ENCODE measurements at regions not wholly inside any gene's neighbourhood (a gene's known extent, or its start where the extent isn't known, plus 50 kb on each side); places are given as distances from the start of the nearest gene placed in this dataset.

DNA sequence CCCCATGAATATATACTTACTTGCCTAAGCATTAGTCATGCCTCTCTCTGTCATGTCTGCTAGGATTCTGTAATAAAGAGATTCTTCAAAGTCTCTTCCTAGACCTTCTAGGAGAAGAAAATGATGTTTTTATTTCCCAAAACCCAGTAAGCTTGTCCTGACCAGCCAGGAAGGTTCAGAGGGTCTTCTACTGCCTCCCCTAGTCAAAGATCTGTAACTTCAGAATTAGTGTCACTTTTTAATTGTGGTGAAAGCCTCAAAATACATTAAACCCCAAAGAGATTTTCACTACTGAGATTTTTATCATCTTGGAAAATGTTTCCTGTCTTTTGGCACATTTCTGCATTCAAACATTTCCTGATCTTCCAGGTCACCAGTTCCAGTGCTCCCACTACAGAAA is 232.9 kb upstream of the STK17B start:
- H3K27me3 ChIP-seq (ENCODE audit: insufficient read depth): no peaks in the 10 kb centered on the region
- Mint-ChIP-seq H3K4me3 (no peak overlapping the region), H3K9me3 (no peaks in the 10 kb centered on the region), H3K36me3 (ENCODE audit: low read depth) (no peaks in the 10 kb centered on the region), H3K27ac (no peak overlapping the region), H3K4me1 (peaks cover 3% of the 10 kb centered on the region; the same call in 2 of the 3 replicates), H3K27me3 (ENCODE audit: insufficient read depth, low read depth, poor library complexity) (no peaks in the 10 kb centered on the region)
- TF ChIP-seq, protein P1, sequence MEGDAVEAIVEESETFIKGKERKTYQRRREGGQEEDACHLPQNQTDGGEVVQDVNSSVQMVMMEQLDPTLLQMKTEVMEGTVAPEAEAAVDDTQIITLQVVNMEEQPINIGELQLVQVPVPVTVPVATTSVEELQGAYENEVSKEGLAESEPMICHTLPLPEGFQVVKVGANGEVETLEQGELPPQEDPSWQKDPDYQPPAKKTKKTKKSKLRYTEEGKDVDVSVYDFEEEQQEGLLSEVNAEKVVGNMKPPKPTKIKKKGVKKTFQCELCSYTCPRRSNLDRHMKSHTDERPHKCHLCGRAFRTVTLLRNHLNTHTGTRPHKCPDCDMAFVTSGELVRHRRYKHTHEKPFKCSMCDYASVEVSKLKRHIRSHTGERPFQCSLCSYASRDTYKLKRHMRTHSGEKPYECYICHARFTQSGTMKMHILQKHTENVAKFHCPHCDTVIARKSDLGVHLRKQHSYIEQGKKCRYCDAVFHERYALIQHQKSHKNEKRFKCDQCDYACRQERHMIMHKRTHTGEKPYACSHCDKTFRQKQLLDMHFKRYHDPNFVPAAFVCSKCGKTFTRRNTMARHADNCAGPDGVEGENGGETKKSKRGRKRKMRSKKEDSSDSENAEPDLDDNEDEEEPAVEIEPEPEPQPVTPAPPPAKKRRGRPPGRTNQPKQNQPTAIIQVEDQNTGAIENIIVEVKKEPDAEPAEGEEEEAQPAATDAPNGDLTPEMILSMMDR (conservative IDR thresholded peaks at IDR 0.05; ENCODE audit: low read depth in 2 of 2): peak in 1 of 2 experiments; percentile 24; a peak in 1 of 4 replicates
- TF ChIP-seq, protein P2, sequence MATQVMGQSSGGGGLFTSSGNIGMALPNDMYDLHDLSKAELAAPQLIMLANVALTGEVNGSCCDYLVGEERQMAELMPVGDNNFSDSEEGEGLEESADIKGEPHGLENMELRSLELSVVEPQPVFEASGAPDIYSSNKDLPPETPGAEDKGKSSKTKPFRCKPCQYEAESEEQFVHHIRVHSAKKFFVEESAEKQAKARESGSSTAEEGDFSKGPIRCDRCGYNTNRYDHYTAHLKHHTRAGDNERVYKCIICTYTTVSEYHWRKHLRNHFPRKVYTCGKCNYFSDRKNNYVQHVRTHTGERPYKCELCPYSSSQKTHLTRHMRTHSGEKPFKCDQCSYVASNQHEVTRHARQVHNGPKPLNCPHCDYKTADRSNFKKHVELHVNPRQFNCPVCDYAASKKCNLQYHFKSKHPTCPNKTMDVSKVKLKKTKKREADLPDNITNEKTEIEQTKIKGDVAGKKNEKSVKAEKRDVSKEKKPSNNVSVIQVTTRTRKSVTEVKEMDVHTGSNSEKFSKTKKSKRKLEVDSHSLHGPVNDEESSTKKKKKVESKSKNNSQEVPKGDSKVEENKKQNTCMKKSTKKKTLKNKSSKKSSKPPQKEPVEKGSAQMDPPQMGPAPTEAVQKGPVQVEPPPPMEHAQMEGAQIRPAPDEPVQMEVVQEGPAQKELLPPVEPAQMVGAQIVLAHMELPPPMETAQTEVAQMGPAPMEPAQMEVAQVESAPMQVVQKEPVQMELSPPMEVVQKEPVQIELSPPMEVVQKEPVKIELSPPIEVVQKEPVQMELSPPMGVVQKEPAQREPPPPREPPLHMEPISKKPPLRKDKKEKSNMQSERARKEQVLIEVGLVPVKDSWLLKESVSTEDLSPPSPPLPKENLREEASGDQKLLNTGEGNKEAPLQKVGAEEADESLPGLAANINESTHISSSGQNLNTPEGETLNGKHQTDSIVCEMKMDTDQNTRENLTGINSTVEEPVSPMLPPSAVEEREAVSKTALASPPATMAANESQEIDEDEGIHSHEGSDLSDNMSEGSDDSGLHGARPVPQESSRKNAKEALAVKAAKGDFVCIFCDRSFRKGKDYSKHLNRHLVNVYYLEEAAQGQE (IDR thresholded peaks at IDR 0.05; ENCODE audit: unreplicated experiment): no peak
- TF ChIP-seq, protein P3, sequence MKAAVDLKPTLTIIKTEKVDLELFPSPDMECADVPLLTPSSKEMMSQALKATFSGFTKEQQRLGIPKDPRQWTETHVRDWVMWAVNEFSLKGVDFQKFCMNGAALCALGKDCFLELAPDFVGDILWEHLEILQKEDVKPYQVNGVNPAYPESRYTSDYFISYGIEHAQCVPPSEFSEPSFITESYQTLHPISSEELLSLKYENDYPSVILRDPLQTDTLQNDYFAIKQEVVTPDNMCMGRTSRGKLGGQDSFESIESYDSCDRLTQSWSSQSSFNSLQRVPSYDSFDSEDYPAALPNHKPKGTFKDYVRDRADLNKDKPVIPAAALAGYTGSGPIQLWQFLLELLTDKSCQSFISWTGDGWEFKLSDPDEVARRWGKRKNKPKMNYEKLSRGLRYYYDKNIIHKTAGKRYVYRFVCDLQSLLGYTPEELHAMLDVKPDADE (IDR thresholded peaks at IDR 0.05): no peak
- DNase-seq (ENCODE audit: low spot score) (no peak), ATAC-seq (no peak)
- H3K27ac ChIP-seq (ENCODE audit: low read depth): no peak overlapping the region
- H3F3A ChIP-seq (replicated peaks; ENCODE audit: low read depth): no peaks in the 10 kb centered on the region
- no peaks in the 10 kb centered on the region for H3K4me1 ChIP-seq (ENCODE audit: insufficient read depth)
- H2AFZ ChIP-seq: no peak overlapping the region
- no peak overlapping the region for H3K4me3 ChIP-seq
- H3K4me2 ChIP-seq: no peak overlapping the region
- peaks cover 1% of the 10 kb centered on the region; the same call in 1 of the 2 replicates for H3K9me2 ChIP-seq (ENCODE audit: insufficient read depth)
- H3K36me3 ChIP-seq (ENCODE audit: insufficient read depth): no peaks in the 10 kb centered on the region
- no peaks in the 10 kb centered on the region for H3K79me2 ChIP-seq (replicated peaks; ENCODE audit: insufficient read depth)
- H4K20me1 ChIP-seq (replicated peaks; ENCODE audit: insufficient read depth): no peaks in the 10 kb centered on the region

DNA sequence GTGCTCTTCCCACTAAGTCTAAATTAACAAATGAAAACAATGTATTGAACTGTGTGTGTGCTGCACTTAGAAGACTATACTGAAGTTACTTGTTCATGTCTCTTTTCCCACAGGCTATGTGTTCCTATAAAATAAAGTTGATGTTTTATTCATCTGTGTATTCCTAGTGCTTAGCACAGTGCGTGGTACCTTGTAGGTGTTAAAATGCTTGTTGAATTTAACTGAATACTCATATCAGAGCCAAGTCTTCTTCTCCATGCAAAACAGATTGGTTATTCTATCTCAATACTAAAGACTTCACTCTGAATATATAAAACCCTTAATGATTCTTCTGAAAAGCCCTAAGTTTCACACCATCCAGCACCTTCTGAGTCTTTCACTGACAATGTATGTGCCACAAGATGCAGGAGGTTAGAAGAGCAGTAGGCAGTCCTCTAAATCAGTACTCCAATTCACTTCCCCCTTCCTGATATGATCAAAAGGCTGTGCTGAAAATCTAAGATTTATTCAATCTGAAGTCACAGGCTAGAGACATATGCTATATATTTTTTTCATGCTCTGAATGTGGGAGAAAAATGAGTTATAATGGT is 231.7 kb upstream of the CCDC150 start:
- H3K4me3 Mint-ChIP-seq: no peak overlapping the region
- H3K27me3 Mint-ChIP-seq (ENCODE audit: insufficient read depth, low read depth, poor library complexity): no peaks in the 10 kb centered on the region
- DNase-seq (ENCODE audit: low spot score) (no peak), ATAC-seq (no peak)
- no peak overlapping the region for H3K27ac ChIP-seq (ENCODE audit: low read depth)
- no peak overlapping the region for H3K4me2 ChIP-seq
- H3K36me3 Mint-ChIP-seq (ENCODE audit: low read depth): no peaks in the 10 kb centered on the region
- H2AFZ ChIP-seq: no peak overlapping the region
- no peaks in the 10 kb centered on the region for H3K4me1 ChIP-seq (ENCODE audit: insufficient read depth)
- no peaks in the 10 kb centered on the region for H3K27me3 ChIP-seq (ENCODE audit: insufficient read depth)
- H3K27ac Mint-ChIP-seq: no peak overlapping the region
- H3F3A ChIP-seq (replicated peaks; ENCODE audit: low read depth): no peaks in the 10 kb centered on the region
- no peaks in the 10 kb centered on the region for H3K9me3 Mint-ChIP-seq
- no peak overlapping the region for H3K4me3 ChIP-seq
- peaks cover 5% of the 10 kb centered on the region; the same call in 1 of the 2 replicates for H3K9me2 ChIP-seq (ENCODE audit: insufficient read depth)
- H4K20me1 ChIP-seq (replicated peaks; ENCODE audit: insufficient read depth): no peaks in the 10 kb centered on the region; the same call in 1 of the 2 replicates
- no peaks in the 10 kb centered on the region for H3K4me1 Mint-ChIP-seq
- H3K36me3 ChIP-seq (ENCODE audit: insufficient read depth): no peaks in the 10 kb centered on the region
- H3K79me2 ChIP-seq (replicated peaks; ENCODE audit: insufficient read depth): no peaks in the 10 kb centered on the region
- TF ChIP-seq, protein P1 (conservative IDR thresholded peaks at IDR 0.05; ENCODE audit: low read depth in 2 of 2): no peak
- TF ChIP-seq NANOG (IDR thresholded peaks at IDR 0.05; ENCODE audit: borderline replicate concordance): no peak
- TF ChIP-seq EZH2 (IDR thresholded peaks at IDR 0.05; ENCODE audit: low read depth, unreplicated experiment): no peak
- no peak for TF ChIP-seq STAT1 (IDR thresholded peaks at IDR 0.05; ENCODE audit: unreplicated experiment)
- TF ChIP-seq, protein P2 (IDR thresholded peaks at IDR 0.05; ENCODE audit: unreplicated experiment): no peak
- TF ChIP-seq, protein P3 (IDR thresholded peaks at IDR 0.05): no peak
- no peak for TF ChIP-seq JUNB (IDR thresholded peaks at IDR 0.05; ENCODE audit: unreplicated experiment)
- TF ChIP-seq POLR2AphosphoS5 (IDR thresholded peaks at IDR 0.05; ENCODE audit: low read depth): no peak
- no peak for TF ChIP-seq EZH2phosphoT487 (IDR thresholded peaks at IDR 0.05; ENCODE audit: unreplicated experiment)

Data from GM23338 (cell line).